Astrocyte of the cerebellum (primary cell): ENCODE measurements at regions not wholly inside any gene's neighbourhood (a gene's known extent, or its start where the extent isn't known, plus 50 kb on each side); places are given as distances from the start of the nearest gene placed in this dataset.

Source experiments
- DNase-seq: peaks from one replicate; pipeline ENCODE4 v3.0.0-alpha.2; 2011; ENCODE audit warnings: low read depth
- H3K4me3 ChIP-seq: 2 replicates; pipeline ENCODE4 v1.5.1; 2011; ENCODE audit warnings: mild to moderate bottlenecking, low read depth, low read length, moderate library complexity
- in situ Hi-C: cut with HindIII; loops from 2 replicates; pipeline ENCODE4 v1.10.0; 2017; ENCODE audit warnings: low sequenced_read_pairs
- TF ChIP-seq, protein P1 (sequence below): IDR thresholded peaks from 2 replicates; pipeline ENCODE4 v1.5.1; 2012; ENCODE audit warnings: low read length, low read depth, moderate library complexity, mild to moderate bottlenecking; ENCODE audit errors: missing control alignments

DNA sequence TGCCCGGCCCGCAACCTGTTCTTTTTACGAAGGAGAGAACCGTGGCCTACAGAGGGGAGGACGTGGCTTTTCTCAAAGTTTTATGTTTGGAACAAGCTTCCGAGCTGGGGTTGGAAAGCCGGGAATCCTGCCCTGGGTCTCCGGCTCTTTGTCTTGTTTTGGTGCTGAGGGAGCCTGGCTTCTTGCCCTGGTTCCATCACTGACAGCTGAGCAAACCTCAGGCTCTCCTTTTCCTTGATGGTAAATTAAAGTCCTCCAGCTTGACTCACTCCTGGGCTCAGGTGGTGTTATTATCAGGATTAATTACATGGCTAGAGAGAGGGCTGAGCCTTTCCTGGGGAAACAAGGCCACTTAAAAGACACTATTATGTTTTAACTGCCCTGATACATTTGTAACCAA lies 289.5 kb upstream of the RGMA start:
- in situ Hi-C loops = no loop called here
- TF ChIP-seq, protein P1, sequence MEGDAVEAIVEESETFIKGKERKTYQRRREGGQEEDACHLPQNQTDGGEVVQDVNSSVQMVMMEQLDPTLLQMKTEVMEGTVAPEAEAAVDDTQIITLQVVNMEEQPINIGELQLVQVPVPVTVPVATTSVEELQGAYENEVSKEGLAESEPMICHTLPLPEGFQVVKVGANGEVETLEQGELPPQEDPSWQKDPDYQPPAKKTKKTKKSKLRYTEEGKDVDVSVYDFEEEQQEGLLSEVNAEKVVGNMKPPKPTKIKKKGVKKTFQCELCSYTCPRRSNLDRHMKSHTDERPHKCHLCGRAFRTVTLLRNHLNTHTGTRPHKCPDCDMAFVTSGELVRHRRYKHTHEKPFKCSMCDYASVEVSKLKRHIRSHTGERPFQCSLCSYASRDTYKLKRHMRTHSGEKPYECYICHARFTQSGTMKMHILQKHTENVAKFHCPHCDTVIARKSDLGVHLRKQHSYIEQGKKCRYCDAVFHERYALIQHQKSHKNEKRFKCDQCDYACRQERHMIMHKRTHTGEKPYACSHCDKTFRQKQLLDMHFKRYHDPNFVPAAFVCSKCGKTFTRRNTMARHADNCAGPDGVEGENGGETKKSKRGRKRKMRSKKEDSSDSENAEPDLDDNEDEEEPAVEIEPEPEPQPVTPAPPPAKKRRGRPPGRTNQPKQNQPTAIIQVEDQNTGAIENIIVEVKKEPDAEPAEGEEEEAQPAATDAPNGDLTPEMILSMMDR = no peak
- H3K4me3 ChIP-seq = no peak overlapping the region
- DNase-seq = no peak

DNA sequence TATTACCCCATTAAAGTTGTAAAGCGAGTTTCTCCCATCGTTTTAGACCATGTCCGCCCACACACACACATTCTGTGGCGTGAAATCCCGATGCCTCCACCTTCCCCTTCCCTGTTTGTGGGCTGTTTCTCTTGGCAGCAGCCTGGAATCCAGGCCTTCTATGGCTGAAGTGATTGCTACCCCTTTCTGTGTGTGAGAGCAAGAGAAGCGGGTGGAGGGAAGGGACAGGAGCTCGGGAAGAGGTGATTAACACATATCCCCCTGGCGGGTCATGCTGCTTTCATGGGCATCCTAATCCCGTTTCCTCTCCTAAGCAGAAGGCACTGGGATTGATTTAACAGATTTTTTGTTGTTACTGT lies 283.8 kb upstream of the RGMA start:
- no peak for DNase-seq
- no peak overlapping the region for H3K4me3 ChIP-seq
- in situ Hi-C loops = no loop called here
- TF ChIP-seq, protein P1 = no peak

DNA sequence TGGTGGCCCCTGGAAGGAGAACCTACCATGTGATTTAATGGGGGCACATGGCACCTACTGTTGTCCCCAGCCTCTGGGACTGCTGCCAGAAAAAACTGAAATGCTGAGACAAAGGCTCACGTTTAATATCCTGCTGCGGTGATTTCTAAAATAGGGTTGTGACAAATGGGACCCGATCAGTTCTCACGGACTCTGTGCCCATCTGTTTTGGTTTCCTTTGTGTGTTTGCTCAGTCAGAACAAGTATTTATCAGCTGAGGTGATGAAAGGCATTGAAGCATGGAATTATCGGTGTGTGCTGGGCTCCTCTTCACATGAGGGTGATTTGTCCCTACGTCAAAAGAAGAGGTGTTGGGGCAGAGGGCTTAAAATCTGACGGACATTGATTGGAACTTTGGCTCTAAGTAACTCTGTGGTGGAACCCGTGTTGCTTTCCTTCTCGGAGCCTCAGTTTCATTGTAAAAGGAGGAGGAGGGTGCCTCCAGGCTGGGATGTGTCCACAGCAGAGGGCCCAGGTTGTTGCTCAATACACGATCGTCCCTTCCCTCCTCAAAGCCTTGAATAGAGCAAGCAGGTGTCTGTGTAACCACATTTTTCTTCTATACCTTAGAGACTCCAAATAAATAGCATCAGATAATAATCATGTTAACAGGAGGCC lies 283.3 kb upstream of the RGMA start:
- DNase-seq = no peak
- TF ChIP-seq, protein P1 = no peak
- H3K4me3 ChIP-seq = no peak overlapping the region
- in situ Hi-C loops = no loop called here

DNA sequence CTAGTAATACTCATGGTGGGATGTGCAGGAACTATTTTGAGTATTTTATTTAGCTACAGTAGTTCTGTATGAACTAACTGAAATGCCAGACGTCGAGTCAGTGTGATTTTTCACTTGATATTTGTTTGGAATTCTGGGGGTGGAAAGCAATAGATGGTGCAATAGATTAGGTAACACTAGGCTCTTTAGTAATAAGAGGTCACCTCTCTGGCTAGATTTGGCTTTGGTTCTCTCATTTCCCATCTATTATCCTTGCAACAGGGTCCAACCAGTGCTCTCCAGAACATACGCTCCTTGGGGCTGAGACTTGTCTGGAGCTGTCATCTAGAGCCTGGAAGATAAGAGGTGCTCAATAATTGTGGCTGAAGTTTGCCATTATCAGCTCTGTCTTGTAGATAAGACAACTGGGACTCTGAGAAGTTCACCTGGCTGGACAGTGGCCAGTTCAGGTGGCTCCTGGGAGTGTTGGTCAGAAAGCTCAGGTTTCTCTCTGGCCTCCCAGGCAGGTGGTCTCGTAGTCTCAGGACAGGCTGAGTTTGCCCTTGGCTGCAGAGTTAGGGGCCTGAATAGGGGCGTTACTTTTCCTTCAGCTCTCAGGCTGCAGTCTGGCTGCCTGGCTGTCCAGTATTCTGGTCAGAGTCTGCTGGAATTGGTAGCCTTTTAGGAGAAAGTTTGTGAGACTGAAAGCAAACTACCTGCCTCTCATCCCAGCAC lies 277.5 kb upstream of the RGMA start:
- DNase-seq = no peak
- TF ChIP-seq, protein P1 = no peak
- H3K4me3 ChIP-seq = no peak overlapping the region
- in situ Hi-C loops = no loop called here

DNA sequence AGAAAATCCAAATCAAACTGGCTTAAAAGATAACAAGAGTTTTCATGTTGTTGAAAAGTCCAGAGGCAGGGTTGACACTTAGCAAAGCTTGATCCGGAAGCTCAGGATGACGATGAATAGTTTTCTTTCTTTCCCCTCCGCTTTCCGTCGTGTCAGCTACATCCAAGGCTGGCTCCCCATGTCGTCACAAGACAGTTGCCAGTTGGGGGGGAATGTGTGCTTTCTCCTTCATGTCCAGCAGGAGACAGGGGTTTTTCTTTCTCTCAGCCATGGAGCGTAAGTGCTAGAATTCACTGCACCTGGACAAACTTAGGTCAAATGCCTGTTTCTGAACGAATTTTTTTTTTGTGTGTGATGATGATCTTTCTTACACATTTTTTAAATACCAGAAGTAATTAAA lies 273.8 kb upstream of the RGMA start:
- no peak overlapping the region for H3K4me3 ChIP-seq
- in situ Hi-C loops = loop anchor here (5.0 kb wide), 1 partner anchor 96 kb away; no protein-coding TSS in a partner anchor
- TF ChIP-seq, protein P1 = no peak
- no peak for DNase-seq

DNA sequence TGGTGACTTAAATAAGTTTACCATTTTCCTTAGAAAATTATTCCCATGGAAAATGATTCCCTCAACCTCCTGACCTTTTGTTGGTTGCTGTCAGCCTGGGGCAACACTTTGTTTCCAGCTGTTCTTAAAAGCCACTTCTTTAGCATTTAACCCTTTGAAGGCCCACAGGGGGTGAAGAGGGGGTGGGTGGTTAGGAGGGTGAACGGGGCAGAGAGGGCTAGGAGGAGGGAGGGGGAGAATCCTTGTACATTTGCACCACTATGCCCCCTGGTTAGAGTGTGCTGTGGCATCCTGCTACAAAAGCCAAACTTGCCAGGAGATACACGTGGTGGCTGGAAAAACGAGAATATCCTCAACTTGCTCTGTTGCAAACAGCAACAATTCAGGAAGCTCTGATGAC lies 273.2 kb upstream of the RGMA start:
- in situ Hi-C loops = loop anchor here (5.0 kb wide), 1 partner anchor 95 kb away; no protein-coding TSS in a partner anchor
- no peak for DNase-seq
- TF ChIP-seq, protein P1 = no peak
- no peak overlapping the region for H3K4me3 ChIP-seq
